HepG2 (cell line): ENCODE measurements at regions not wholly inside any gene's neighbourhood (a gene's known extent, or its start where the extent isn't known, plus 50 kb on each side); places are given as distances from the start of the nearest gene placed in this dataset.

ENCODE experiments used
- ATAC-seq: fragments of 200-7000 bp; cut with Tn5 transposase; 3 replicates; pipeline ENCODE4 v1.9.1; 2020; ENCODE audit warnings: mild to moderate bottlenecking, moderate library complexity
- BruUV-seq: library from RNA; stranded (reverse); fragments of 400-500 nt; replicated peaks from 2 replicates; lab custom pipeline; 2021; lab: Mats Ljungman, UMichigan
- CTCF ChIA-PET: fragments of 300-600 bp; formaldehyde crosslinking; extraction: SDS; loops from one replicate; lab custom pipeline; 2021; ENCODE audit warnings: low total read pairs, inconsistent platforms, low intra/inter-chr PET ratio; lab: Yijun Ruan, JAX
- POLR2A ChIA-PET: fragments of 350-600 bp; sonication (Branson Sonifier 250); formaldehyde crosslinking; loops from one replicate; lab custom pipeline; 2020; ENCODE audit warnings: antibody characterized with exemption, inconsistent platforms; lab: Yijun Ruan, JAX
- DNase-seq: peaks from one replicate; pipeline ENCODE4 v3.0.0-alpha.2; 2015; ENCODE audit warnings: low spot score
- FAIRE-seq: peaks from 3 replicates; lab custom pipeline; 2011; peaks lifted over from hg19 to GRCh38; lab: Jason Lieb, UNC
- H2AFZ ChIP-seq: one replicate; pipeline ENCODE4 v1.6.1; 2011; ENCODE audit warnings: low read length, inconsistent platforms
- H3K27ac ChIP-seq: fragments of 300-600 bp; 3 replicates; pipeline ENCODE4 v1.8.0; 2011; ENCODE audit warnings: mixed run types, mild to moderate bottlenecking, mixed read lengths, low read length, inconsistent platforms; ENCODE audit not compliant: insufficient read depth; ENCODE audit errors: extremely low read length
- H3K27me3 ChIP-seq, 2 experiments: fragments of 200-600 bp in 1 of 2; 2 replicates in 1 of 2; 3 replicates in 1 of 2; pipeline versions ENCODE4 v1.6.0 to v1.8.0; 2011; ENCODE audit warnings: low read length in 2 of 2, mild to moderate bottlenecking in 2 of 2, moderate library complexity in 2 of 2, inconsistent platforms in 1 of 2; ENCODE audit not compliant: insufficient read depth in 2 of 2, control insufficient read depth in 1 of 2
- H3K36me3 ChIP-seq, 2 experiments: fragments of 200-600 bp in 1 of 2; replicated peaks in 1 of 2; 2 replicates in 1 of 2; 3 replicates in 1 of 2; pipeline versions ENCODE4 v1.5.1 to v1.8.0; 2011; ENCODE audit warnings: low read length in 2 of 2, inconsistent platforms in 1 of 2; ENCODE audit not compliant: insufficient read depth in 2 of 2, control insufficient read depth in 1 of 2
- H3K4me1 ChIP-seq: 2 replicates; pipeline ENCODE4 v1.5.1; 2012; ENCODE audit warnings: low read length, inconsistent platforms; ENCODE audit not compliant: insufficient read depth
- H3K4me2 ChIP-seq: 2 replicates; pipeline ENCODE4 v1.6.0; 2011; ENCODE audit warnings: low read depth, low read length, inconsistent platforms
- H3K4me3 ChIP-seq, 3 experiments: fragments of 200-600 bp in 1 of 3; sonication (generic), shearing (Covaris generic) in 1 of 3; replicated peaks in 1 of 3; 2 replicates each; pipeline ENCODE4 v1.5.1; 2011 to 2016; ENCODE audit warnings: low read length in 3 of 3, inconsistent platforms in 2 of 3, low read depth in 2 of 3, mild to moderate bottlenecking in 2 of 3, control low read depth in 1 of 3, mixed read lengths in 1 of 3; ENCODE audit not compliant: insufficient read depth in 1 of 3
- H3K79me2 ChIP-seq: one replicate; pipeline ENCODE4 v1.6.1; 2011; ENCODE audit warnings: low read length, inconsistent platforms; ENCODE audit not compliant: insufficient read depth
- H3K9ac ChIP-seq: 2 replicates; pipeline ENCODE4 v1.6.0; 2011; ENCODE audit warnings: mild to moderate bottlenecking, low read depth, low read length, inconsistent platforms; ENCODE audit not compliant: insufficient read depth
- H3K9me3 ChIP-seq: 2 replicates; pipeline ENCODE4 v1.5.1; 2012; ENCODE audit warnings: mild to moderate bottlenecking, low read length
- H4K20me1 ChIP-seq: 2 replicates; pipeline ENCODE4 v1.6.0; 2011; ENCODE audit warnings: inconsistent platforms, mild to moderate bottlenecking, low read length, moderate library complexity; ENCODE audit not compliant: insufficient read depth
- ATF5 ChIP-seq: sonication (generic); formaldehyde crosslinking; IDR thresholded peaks from 2 replicates; pipeline ENCODE4 v1.4.0; 2020; ENCODE audit warnings: mild to moderate bottlenecking, low read depth, missing genetic modification reagents
- CC2D1A ChIP-seq: sonication (generic); formaldehyde crosslinking; IDR thresholded peaks from 2 replicates; pipeline ENCODE4 v1.8.1; 2023; ENCODE audit warnings: mild to moderate bottlenecking, missing genetic modification reagents
- EHMT2 ChIP-seq: fragments of 200-600 bp; sonication (generic); IDR thresholded peaks from 2 replicates; pipeline ENCODE4 v1.7.0; 2017; ENCODE audit warnings: antibody characterized with exemption, low read depth, low read length, borderline replicate concordance
- SMC3 ChIP-seq: IDR thresholded peaks from 2 replicates; pipeline ENCODE4 v1.6.1; 2011; ENCODE audit warnings: low read length, improper control_type of control experiment
- SOX6 ChIP-seq, 2 experiments: fragments of 450-650 bp in 1 of 2; sonication (generic) in 1 of 2; formaldehyde crosslinking in 1 of 2; IDR thresholded peaks; 2 replicates each; pipeline versions ENCODE4 v1.4.0 to v1.6.1; 2017 to 2020; ENCODE audit warnings: antibody characterized with exemption in 1 of 2, mild to moderate bottlenecking in 1 of 2, missing genetic modification reagents in 1 of 2
- ZNF263 ChIP-seq: sonication (generic); formaldehyde crosslinking; IDR thresholded peaks from 2 replicates; pipeline ENCODE4 v1.4.0; 2020; ENCODE audit warnings: missing genetic modification reagents
- ZNF3 ChIP-seq: IDR thresholded peaks from 2 replicates; pipeline ENCODE4 v1.7.0; 2017; ENCODE audit warnings: inconsistent platforms
- ZNF326 ChIP-seq: sonication (generic); formaldehyde crosslinking; IDR thresholded peaks from 2 replicates; pipeline ENCODE4 v1.4.0; 2020; ENCODE audit warnings: missing genetic modification reagents, borderline replicate concordance
- ZNF451 ChIP-seq: sonication (generic); formaldehyde crosslinking; IDR thresholded peaks from 2 replicates; pipeline ENCODE4 v1.5.0; 2020; ENCODE audit warnings: mild to moderate bottlenecking, missing genetic modification reagents
- ZNF615 ChIP-seq: sonication (generic); formaldehyde crosslinking; IDR thresholded peaks from 2 replicates; pipeline ENCODE4 v1.5.0; 2020; ENCODE audit warnings: mild to moderate bottlenecking, missing genetic modification reagents, borderline replicate concordance
- WGBS: methylation state at CpG from one replicate; pipeline ENCODE4 v1.1.6; 2017; ENCODE audit warnings: low lambda C conversion rate; 5-methylcytosine and 5-hydroxymethylcytosine counted together
- in situ Hi-C: cut with HindIII; loops from 2 replicates; pipeline ENCODE4 v1.10.0; 2017; ENCODE audit warnings: low pct_unique_long_range_greater_than_20kb; ENCODE audit not compliant: extremely low pct_ligation_motif_present
- intact Hi-C: fragments of 100-400 bp; cut with micrococcal nuclease; formaldehyde crosslinking; loops from one replicate; pipeline ENCODE4 v1.10.0; 2022; ENCODE audit not compliant: unreplicated experiment

- Histone ChIP-seq H3K4me1 (no peaks in the 10 kb centered on the region), H3K4me2 (no peak overlapping the region), H2AFZ (no peak overlapping the region), H3K79me2 (no peaks in the 10 kb centered on the region), H3K27ac (no peak overlapping the region), H3K4me3 (no peak overlapping the region), H3K36me3 (no peaks in the 10 kb centered on the region), H4K20me1 (no peaks in the 10 kb centered on the region), H3K9ac (no peak overlapping the region), H3K9me3 (no peaks in the 10 kb centered on the region), H3K27me3 (no peaks in the 10 kb centered on the region)
- WGBS, result 0% methylated on average over 1 of the region's 1 CpG
- in situ Hi-C loops, result no loop called here
- CTCF ChIA-PET, result no interaction called here
- TF ChIP-seq CC2D1A (CRISPR knock-in tag) (no peak), SMC3 (no peak), SOX6 (IDR thresholded peaks at IDR 0.05) (no peak), SOX6 (CRISPR knock-in tag; IDR thresholded peaks at IDR 0.05) (no peak), ZNF326 (CRISPR knock-in tag) (no peak), ZNF451 (no peak), ZNF615 (CRISPR knock-in tag) (no peak)
- DNase-seq (no peak), ATAC-seq (no peak), FAIRE-seq (no peak)
- POLR2A ChIA-PET, result no interaction called here
- intact Hi-C loops, result no loop called here
- BruUV-seq, result no TSS peak
Measured at GRCh38 chr13:77415253-77416071, 88.6 kb upstream of the MYCBP2 start.

GRCh38 chr13:77412860-77413259 is 86.0 kb upstream of the MYCBP2 start:
- H3K4me3 ChIP-seq, result no peak overlapping the region
- in situ Hi-C loops, result no loop called here
- H4K20me1 ChIP-seq, result no peaks in the 10 kb centered on the region
- H3K27me3 ChIP-seq, result no peaks in the 10 kb centered on the region
- no peak for DNase-seq
- no peak for ATAC-seq
- POLR2A ChIA-PET, result no interaction called here
- WGBS, result 11% methylated on average over 2 of the region's 2 CpGs
- no peaks in the 10 kb centered on the region for H3K79me2 ChIP-seq
- TF ChIP-seq ATF5 (CRISPR knock-in tag), result no peak
- TF ChIP-seq ZNF3, result no peak
- TF ChIP-seq ZNF263 (CRISPR knock-in tag), result no peak
- TF ChIP-seq EHMT2, result no peak
- TF ChIP-seq, all 625 proteins: peak for 0
- Histone ChIP-seq H2AFZ (no peak overlapping the region), H3K9me3 (no peaks in the 10 kb centered on the region), H3K9ac (no peak overlapping the region), H3K4me1 (no peaks in the 10 kb centered on the region), H3K4me2 (no peak overlapping the region), H3K36me3 (no peaks in the 10 kb centered on the region), H3K27ac (no peak overlapping the region)
- intact Hi-C loops, result no loop called here
- no peak for FAIRE-seq
- no TSS peak for BruUV-seq
- CTCF ChIA-PET, result no interaction called here
